Epithelial cell of proximal tubule (primary cell): ENCODE measurements at regions not wholly inside any gene's neighbourhood (a gene's known extent, or its start where the extent isn't known, plus 50 kb on each side); places are given as distances from the start of the nearest gene placed in this dataset.

Experiments
- DNase-seq: peaks from one replicate; pipeline ENCODE4 v3.0.0-alpha.2; 2011; ENCODE audit warnings: low read depth
- H3K4me3 ChIP-seq: 2 replicates; pipeline ENCODE4 v1.5.1; 2011; ENCODE audit warnings: low read depth, mild to moderate bottlenecking, low read length
- TF ChIP-seq, protein P1 (sequence below): conservative IDR thresholded peaks from 2 replicates; pipeline ENCODE4 v1.5.1; 2012; ENCODE audit warnings: low read depth, mild to moderate bottlenecking, low read length

DNA sequence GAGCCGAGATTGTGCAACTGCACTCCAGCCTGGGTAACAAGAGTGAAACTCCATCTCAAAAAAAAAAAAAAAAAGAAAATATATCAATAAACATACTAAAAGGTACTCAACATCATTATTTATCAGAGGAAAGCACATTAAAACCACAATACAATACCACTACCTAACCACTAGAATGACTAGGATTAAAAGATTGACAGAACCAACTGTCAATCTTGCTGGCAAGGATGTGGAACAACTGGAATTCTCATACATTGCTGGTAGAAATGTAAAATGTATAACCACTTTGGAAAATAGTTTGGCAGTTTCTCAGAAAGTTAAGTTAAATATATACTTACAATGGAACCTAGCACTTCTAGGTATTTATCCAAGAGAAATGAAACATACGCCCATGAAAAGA lies 88.6 kb downstream of the B3GNT2 start:
- no peak for DNase-seq
- TF ChIP-seq, protein P1, sequence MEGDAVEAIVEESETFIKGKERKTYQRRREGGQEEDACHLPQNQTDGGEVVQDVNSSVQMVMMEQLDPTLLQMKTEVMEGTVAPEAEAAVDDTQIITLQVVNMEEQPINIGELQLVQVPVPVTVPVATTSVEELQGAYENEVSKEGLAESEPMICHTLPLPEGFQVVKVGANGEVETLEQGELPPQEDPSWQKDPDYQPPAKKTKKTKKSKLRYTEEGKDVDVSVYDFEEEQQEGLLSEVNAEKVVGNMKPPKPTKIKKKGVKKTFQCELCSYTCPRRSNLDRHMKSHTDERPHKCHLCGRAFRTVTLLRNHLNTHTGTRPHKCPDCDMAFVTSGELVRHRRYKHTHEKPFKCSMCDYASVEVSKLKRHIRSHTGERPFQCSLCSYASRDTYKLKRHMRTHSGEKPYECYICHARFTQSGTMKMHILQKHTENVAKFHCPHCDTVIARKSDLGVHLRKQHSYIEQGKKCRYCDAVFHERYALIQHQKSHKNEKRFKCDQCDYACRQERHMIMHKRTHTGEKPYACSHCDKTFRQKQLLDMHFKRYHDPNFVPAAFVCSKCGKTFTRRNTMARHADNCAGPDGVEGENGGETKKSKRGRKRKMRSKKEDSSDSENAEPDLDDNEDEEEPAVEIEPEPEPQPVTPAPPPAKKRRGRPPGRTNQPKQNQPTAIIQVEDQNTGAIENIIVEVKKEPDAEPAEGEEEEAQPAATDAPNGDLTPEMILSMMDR, result no peak
- H3K4me3 ChIP-seq, result no peak overlapping the region

DNA sequence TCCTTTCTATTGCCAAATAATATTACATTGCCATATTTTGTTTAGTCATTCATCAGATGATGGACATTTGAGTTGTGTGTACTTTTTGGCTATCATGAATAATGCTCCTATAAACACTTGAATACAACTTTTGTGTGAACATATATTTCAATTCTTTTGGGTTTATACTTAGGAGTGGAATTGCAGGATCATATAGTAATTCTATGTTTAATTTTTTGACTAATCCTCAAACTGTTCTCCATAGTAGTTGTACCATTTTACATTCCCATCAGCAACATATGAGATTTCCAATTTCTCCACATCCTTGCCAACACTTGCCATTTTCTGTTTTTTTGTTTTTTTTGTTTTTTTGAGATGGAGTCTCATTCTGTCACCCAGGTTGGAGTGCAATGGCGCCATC lies 87.2 kb downstream of the B3GNT2 start:
- TF ChIP-seq, protein P1, result no peak
- H3K4me3 ChIP-seq, result no peak overlapping the region
- DNase-seq, result no peak

DNA sequence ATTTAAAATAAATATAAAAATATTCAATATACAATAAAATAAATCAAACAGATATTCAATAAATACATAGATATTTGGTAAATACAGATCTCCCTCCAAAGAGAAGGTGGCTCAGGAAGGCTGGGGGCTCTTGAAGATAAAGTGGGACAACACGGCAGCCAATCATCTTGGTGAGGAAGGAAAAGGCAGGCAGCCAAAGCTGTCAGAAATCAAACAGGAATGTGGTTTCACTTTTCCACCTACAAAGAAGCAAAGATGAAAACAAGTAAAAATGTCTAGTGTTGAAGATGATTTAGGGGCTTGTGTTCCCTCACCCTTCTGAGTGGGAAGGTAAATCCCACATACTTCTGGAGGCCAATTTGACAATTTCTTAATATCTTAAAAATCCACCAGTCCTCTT lies 85.7 kb downstream of the B3GNT2 start:
- no peak overlapping the region for H3K4me3 ChIP-seq
- no peak for DNase-seq
- TF ChIP-seq, protein P1, result no peak

DNA sequence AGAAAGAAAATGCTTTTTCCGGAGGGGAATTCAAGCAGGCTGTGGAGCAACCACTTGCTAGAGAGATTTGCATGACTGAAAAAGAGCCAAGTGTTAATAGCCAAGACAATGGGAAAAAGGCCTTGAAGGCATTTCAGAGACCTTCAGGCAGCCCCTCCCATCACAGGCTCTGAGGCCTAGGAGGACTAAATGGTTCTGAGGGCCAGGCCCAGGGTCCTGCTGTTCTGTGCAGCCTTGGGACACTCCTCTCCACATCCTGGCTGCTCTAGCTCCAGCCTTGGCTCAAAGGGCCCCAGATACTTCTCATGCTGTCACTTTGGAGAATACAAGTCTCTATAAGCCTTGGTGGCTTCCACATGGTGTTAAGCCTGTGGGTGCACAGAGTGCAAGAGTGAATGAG lies 81.8 kb downstream of the B3GNT2 start:
- no peak overlapping the region for H3K4me3 ChIP-seq
- TF ChIP-seq, protein P1, result no peak
- no peak for DNase-seq
